ENCODE measurements at regions not wholly inside any gene's neighbourhood (a gene's known extent, or its start where the extent isn't known, plus 50 kb on each side); places are given as distances from the start of the nearest gene placed in this dataset.

- TF ChIP-seq CTCF (IDR thresholded peaks at IDR 0.05) (no peak), POLR2A (IDR thresholded peaks at IDR 0.05) (no peak)
Observed at GRCh38 chr6:169024047-169024660, 229.5 kb downstream of the THBS2 start.
